Hematopoietic multipotent progenitor cell treated with erythropoietin and hydrocortisone succinate and interleukin-3 and kit ligand, for 6 days (in vitro differentiated cells): ENCODE measurements at regions not wholly inside any gene's neighbourhood (a gene's known extent, or its start where the extent isn't known, plus 50 kb on each side); places are given as distances from the start of the nearest gene placed in this dataset.
"Not testable (repeated sequence)": the region's sequence is repeated elsewhere in the genome, so short reads cannot be mapped to it uniquely, and the experiment has no call there.

ENCODE experiments used
- DNase-seq: peaks from one replicate; pipeline ENCODE4 v3.0.0-alpha.2; 2015

- no peak for DNase-seq
Observed at GRCh38 chr4:162838671-162839070, 328.0 kb downstream of the NAF1 start.

- no peak for DNase-seq
Observed at GRCh38 chr4:162837679-162838078, 329.0 kb downstream of the NAF1 start.

- no peak for DNase-seq
Observed at GRCh38 chr4:162837241-162837640, 329.4 kb downstream of the NAF1 start.

DNA sequence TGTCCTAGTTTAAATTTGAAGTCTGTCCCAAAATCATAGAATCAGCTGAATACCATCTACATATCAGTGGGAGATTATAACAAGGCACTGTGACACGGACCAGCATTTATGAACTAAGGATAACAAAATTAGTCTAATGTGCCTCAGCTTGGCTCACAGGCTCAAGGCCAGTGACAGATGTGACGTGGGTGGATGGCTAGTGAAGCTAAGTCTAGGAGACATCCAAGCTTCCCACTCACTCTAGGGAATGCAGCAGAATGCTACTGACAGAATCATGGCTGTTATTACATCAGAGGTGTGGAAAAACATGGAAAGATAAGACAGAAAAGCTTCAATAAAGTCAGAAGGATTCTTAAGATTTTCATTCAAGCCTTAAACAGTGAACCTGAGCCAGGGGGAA lies 329.9 kb downstream of the NAF1 start:
- no peak for DNase-seq

DNA sequence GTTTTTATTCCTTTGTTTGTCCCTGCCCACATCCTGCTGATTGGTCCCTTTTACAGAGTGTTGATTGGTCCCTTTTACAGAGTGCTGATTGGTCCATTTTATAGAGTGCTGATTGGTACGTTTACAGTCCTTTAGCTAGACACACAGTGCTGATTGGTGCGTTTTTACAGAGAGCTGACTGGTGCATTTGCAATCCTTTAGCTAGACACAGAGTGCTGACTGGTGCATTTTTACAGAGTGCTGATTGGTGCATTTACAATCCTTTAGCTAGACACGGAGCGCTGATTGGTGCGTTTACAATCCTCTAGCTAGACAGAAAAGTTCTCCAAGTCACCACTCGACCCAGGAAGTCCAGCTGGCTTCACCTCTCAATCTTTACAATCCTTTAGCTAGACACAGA lies 330.4 kb downstream of the NAF1 start:
- not testable (repeated sequence) for DNase-seq

DNA sequence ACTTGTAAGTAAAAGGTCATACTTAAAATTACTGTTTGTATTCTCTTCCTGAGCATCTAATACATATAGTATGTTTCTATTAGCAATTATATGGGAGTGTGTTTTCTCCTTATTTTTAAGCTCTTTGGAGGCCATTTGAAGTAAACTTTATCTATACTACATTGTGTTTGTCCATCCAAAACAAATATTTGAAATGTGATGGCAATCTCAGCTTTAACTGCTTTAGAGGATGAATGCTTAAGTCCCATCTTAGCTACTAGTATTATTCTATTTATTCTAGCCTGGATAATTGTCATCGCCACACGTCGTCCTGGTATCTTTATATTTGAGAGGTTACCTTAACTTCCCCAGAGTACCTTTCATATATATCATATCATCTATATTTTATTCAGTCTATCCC lies 335.8 kb downstream of the NAF1 start:
- no peak for DNase-seq

GRCh38 chr4:162817374-162817773 lies 349.3 kb downstream of the NAF1 start:
- not testable (repeated sequence) for DNase-seq

- no peak for DNase-seq
Observed at GRCh38 chr4:162804351-162804924, 362.3 kb downstream of the NAF1 start.

DNA sequence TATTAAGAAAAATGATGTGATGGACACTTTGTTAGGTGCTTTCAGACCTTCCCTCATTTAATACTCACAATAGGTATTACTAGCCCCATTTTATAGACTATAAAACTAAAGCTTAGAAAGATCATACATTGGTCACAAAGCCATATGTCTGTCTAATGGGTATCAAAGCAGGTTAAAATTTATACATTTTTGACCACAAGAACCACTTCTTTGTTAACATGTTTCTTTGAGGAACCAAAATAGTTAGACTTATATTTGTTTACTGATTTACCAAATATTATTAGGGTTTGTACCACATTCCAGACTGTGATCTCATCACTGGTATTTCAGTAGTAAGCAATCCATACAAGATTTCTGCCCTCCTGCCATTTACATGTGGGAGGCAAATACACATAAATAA lies 363.3 kb downstream of the NAF1 start:
- no peak for DNase-seq

DNA sequence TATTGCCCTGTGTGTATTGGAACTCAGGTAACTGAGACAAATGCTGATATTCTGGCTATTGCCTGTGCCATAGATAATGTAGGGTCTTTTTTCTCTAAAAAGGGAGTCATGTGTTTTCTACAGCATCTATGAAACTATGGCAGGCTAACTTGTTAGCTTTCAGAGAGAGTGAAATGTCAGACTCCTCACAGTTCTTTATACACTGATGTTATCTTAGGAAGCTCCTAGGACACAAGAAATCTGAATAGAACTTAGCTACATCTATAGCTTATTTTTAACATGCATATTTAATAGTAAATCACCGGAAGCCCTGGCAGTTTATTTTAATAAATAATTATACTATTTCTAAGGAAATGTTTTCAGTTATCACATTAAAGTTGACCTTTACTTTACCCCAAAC lies 369.6 kb downstream of the NAF1 start:
- no peak for DNase-seq

DNA sequence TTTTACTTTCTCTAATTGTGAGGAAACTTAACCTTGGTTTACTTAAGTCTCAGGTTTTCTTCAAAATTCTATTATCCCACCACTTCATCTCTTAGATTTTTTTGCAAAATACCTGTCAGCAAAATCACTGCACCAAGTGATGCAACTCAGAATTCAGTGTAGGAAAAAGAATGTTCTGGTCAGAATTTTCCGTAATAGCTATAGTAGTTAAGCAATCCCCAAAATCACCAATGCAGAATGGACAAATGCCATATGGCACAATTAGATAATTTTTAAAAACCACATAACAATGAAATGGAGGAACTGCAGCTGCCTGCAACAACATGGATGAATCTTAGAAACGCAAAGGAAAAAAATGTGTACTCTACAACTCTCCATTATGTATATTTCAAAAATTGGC lies 373.1 kb downstream of the NAF1 start:
- no peak for DNase-seq

GRCh38 chr4:162793004-162793403 lies 373.7 kb downstream of the NAF1 start:
- DNase-seq: no peak

DNA sequence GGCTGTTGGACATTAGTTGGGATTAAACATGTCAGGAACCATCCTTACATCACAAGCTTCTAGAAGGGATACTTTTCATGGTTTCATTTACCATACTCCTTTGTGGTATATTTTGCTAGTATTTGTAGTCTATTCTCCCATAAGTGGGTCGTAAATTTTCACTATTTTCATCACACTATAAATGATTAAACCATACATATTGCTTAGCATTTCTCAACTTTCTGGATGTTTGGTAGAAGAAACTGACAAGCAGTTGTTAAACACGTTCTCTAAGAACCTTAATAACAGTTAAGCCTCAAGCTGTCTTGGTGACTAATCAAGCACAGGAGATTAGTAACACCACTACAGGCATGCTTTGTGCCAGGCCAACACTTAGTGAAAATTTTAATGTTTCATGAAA lies 375.5 kb downstream of the NAF1 start:
- DNase-seq: no peak

DNA sequence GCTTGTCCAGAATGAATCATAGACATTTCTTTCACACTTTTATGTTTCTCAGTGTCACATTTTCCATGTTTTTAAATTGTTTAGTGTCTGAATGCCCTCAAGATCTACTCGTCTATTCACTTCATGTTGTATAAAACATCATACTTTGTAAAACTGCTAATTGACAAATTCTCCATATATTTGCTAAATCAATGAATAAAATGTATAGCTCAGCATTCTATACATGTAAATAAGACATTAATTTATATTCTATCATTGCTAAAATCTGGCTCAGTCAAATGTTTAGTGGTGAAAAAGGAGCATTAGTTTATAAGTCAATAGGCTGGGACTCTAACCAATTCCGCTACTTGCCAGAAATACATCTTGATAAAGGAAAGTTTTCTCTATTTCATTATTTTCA lies 379.6 kb downstream of the NAF1 start:
- DNase-seq: no peak

- DNase-seq: no peak
Observed at GRCh38 chr4:162782778-162783525, 383.7 kb downstream of the NAF1 start.

DNA sequence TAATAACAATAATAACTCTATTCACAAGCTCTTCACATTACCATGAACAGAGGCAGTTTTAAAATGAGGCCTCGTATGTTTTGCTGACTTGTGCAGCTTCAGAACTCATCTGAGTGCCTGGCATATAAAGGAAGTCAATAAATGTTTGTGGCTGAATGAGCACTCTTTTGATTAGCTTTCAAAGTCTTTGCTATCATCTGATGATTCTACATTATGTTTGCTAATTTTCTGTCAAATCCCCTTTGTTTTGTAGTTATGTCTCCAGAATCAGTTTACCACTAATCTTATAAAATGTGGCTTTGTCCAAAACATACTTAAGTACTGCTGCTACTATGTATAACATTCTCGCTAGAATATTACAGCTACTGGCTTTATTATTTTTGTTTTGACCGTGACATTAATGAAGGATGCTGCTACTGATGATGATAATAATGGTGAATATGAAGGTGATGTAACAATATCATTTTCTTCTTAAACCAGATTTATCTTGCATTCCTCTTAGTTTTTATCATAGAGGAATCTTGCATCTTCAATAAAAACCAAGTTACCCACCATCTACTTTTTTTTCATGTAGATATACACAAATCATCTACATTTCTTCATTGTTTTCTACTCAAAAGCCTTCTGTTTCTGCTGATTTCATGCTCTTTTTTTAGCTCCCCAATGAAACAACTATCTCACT lies 384.5 kb downstream of the NAF1 start:
- no peak for DNase-seq

- DNase-seq: no peak
Observed at GRCh38 chr4:162770761-162771490, 395.8 kb downstream of the NAF1 start.

GRCh38 chr4:162767083-162767482 lies 399.6 kb downstream of the NAF1 start:
- no peak for DNase-seq

DNA sequence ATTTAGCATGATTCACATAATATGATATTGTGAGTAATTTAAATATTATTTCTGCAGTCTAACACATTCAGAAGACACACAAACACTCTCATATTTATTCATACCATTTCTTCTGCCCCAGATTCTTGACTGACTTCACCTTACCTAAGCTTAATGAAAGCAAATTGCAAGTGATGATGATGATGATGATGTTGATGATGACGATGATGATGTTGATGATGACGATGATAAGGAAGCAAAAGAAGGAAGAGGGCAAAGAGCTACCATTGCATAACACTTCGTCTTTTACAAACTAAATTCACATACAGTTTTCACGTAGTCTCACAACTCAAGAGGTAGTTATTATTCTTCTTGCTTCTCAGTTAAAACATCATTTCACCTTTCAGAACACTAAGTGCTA lies 404.7 kb downstream of the NAF1 start:
- no peak for DNase-seq

GRCh38 chr4:162740228-162740627 lies 426.5 kb downstream of the NAF1 start:
- DNase-seq: not testable (repeated sequence)

DNA sequence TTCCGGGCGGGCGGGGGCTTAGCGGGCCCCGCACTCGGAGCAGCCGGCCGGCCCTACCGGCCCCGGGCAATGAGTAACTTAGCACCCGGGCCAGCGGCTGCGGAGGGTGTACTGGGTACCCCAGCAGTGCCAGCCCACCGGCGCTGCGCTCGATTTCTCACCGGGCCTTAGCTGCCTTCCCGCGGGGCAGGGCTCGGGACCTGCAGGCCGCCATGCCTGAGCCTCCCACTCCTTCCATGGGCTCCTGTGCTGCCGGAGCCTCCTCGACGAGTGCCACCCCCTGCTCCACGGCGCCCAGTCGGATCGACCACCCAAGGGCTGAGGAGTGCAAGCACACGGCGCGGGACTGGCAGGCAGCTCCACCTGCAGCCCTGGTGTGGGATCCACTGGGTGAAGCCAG lies 427.1 kb downstream of the NAF1 start:
- not testable (repeated sequence) for DNase-seq

DNA sequence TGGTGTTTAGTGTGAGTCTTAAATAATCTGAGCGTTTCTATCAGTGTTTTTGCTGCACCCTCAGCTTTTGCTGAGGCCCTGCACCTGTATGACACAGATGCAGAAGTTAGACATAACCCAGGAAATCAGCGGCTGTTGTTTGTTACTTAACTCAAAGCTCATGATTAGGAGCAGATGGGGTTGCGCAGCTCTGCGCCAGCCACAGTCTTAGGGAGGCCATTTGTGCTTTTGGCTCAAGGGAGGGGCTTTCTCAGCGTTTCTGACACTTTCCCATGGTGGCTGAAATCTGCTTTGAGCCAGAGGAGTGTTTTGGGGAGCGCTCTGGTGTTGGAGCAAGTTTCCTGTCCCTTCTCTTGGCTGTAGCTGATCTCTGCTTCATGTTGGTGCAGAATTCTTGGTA lies 433.8 kb downstream of the NAF1 start:
- no peak for DNase-seq

- no peak for DNase-seq
Observed at GRCh38 chr4:162727766-162728165, 438.9 kb downstream of the NAF1 start.

DNA sequence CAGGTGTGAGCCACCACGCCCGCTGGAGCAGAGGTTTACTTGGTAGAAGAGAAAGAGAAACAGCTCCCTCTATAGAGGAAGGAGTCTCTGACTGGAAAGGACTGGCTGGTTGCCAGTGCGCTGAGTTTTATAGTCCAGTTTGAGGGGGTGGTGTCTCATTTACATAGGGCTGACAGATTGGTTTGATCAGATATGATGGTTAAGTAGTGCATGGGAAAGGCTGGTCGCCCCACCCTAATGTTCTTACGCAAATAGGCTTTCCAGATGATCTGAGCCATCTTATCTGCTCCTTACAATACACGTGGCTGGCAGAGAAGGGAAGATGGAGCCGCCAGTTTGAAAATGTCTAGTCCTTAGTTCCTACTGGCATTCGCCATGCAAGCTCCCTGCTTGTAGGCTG lies 439.5 kb downstream of the NAF1 start:
- DNase-seq: peak; percentile 5
